HepG2 (cell line): ENCODE measurements at regions not wholly inside any gene's neighbourhood (a gene's known extent, or its start where the extent isn't known, plus 50 kb on each side); places are given as distances from the start of the nearest gene placed in this dataset.

ENCODE experiments used
- ATAC-seq: fragments of 200-7000 bp; cut with Tn5 transposase; 3 replicates; pipeline ENCODE4 v1.9.1; 2020; ENCODE audit warnings: mild to moderate bottlenecking, moderate library complexity
- BruUV-seq: library from RNA; stranded (reverse); fragments of 400-500 nt; replicated peaks from 2 replicates; lab custom pipeline; 2021; lab: Mats Ljungman, UMichigan
- CTCF ChIA-PET: fragments of 300-600 bp; formaldehyde crosslinking; extraction: SDS; loops from one replicate; lab custom pipeline; 2021; ENCODE audit warnings: low total read pairs, inconsistent platforms, low intra/inter-chr PET ratio; lab: Yijun Ruan, JAX
- POLR2A ChIA-PET: fragments of 350-600 bp; sonication (Branson Sonifier 250); formaldehyde crosslinking; loops from one replicate; lab custom pipeline; 2020; ENCODE audit warnings: antibody characterized with exemption, inconsistent platforms; lab: Yijun Ruan, JAX
- DNase-seq: peaks from one replicate; pipeline ENCODE4 v3.0.0-alpha.2; 2015; ENCODE audit warnings: low spot score
- FAIRE-seq: peaks from 3 replicates; lab custom pipeline; 2011; peaks lifted over from hg19 to GRCh38; lab: Jason Lieb, UNC
- H2AFZ ChIP-seq: one replicate; pipeline ENCODE4 v1.6.1; 2011; ENCODE audit warnings: low read length, inconsistent platforms
- H3K27ac ChIP-seq: fragments of 300-600 bp; 3 replicates; pipeline ENCODE4 v1.8.0; 2011; ENCODE audit warnings: mixed run types, mild to moderate bottlenecking, mixed read lengths, low read length, inconsistent platforms; ENCODE audit not compliant: insufficient read depth; ENCODE audit errors: extremely low read length
- H3K27me3 ChIP-seq, 2 experiments: fragments of 200-600 bp in 1 of 2; 2 replicates in 1 of 2; 3 replicates in 1 of 2; pipeline versions ENCODE4 v1.6.0 to v1.8.0; 2011; ENCODE audit warnings: low read length in 2 of 2, mild to moderate bottlenecking in 2 of 2, moderate library complexity in 2 of 2, inconsistent platforms in 1 of 2; ENCODE audit not compliant: insufficient read depth in 2 of 2, control insufficient read depth in 1 of 2
- H3K36me3 ChIP-seq, 2 experiments: fragments of 200-600 bp in 1 of 2; replicated peaks in 1 of 2; 2 replicates in 1 of 2; 3 replicates in 1 of 2; pipeline versions ENCODE4 v1.5.1 to v1.8.0; 2011; ENCODE audit warnings: low read length in 2 of 2, inconsistent platforms in 1 of 2; ENCODE audit not compliant: insufficient read depth in 2 of 2, control insufficient read depth in 1 of 2
- H3K4me1 ChIP-seq: 2 replicates; pipeline ENCODE4 v1.5.1; 2012; ENCODE audit warnings: low read length, inconsistent platforms; ENCODE audit not compliant: insufficient read depth
- H3K4me2 ChIP-seq: 2 replicates; pipeline ENCODE4 v1.6.0; 2011; ENCODE audit warnings: low read depth, low read length, inconsistent platforms
- H3K4me3 ChIP-seq, 3 experiments: fragments of 200-600 bp in 1 of 3; sonication (generic), shearing (Covaris generic) in 1 of 3; replicated peaks in 1 of 3; 2 replicates each; pipeline ENCODE4 v1.5.1; 2011 to 2016; ENCODE audit warnings: low read length in 3 of 3, inconsistent platforms in 2 of 3, low read depth in 2 of 3, mild to moderate bottlenecking in 2 of 3, control low read depth in 1 of 3, mixed read lengths in 1 of 3; ENCODE audit not compliant: insufficient read depth in 1 of 3
- H3K79me2 ChIP-seq: one replicate; pipeline ENCODE4 v1.6.1; 2011; ENCODE audit warnings: low read length, inconsistent platforms; ENCODE audit not compliant: insufficient read depth
- H3K9ac ChIP-seq: 2 replicates; pipeline ENCODE4 v1.6.0; 2011; ENCODE audit warnings: mild to moderate bottlenecking, low read depth, low read length, inconsistent platforms; ENCODE audit not compliant: insufficient read depth
- H3K9me3 ChIP-seq: 2 replicates; pipeline ENCODE4 v1.5.1; 2012; ENCODE audit warnings: mild to moderate bottlenecking, low read length
- H4K20me1 ChIP-seq: 2 replicates; pipeline ENCODE4 v1.6.0; 2011; ENCODE audit warnings: inconsistent platforms, mild to moderate bottlenecking, low read length, moderate library complexity; ENCODE audit not compliant: insufficient read depth
- ADNP ChIP-seq: sonication (generic); formaldehyde crosslinking; IDR thresholded peaks from 2 replicates; pipeline ENCODE4 v1.4.0; 2020; ENCODE audit warnings: missing genetic modification reagents
- ISL2 ChIP-seq: sonication (generic); formaldehyde crosslinking; IDR thresholded peaks from 2 replicates; pipeline ENCODE4 v1.5.0; 2020; ENCODE audit warnings: missing genetic modification reagents
- JUN ChIP-seq: sonication (generic); formaldehyde crosslinking; IDR thresholded peaks from 2 replicates; pipeline ENCODE4 v1.4.0; 2020; ENCODE audit warnings: mild to moderate bottlenecking, missing genetic modification reagents
- MYNN ChIP-seq: sonication (generic); formaldehyde crosslinking; IDR thresholded peaks from 2 replicates; pipeline ENCODE4 v1.4.0; 2020; ENCODE audit warnings: mild to moderate bottlenecking, low read depth, missing genetic modification reagents
- SCMH1 ChIP-seq: sonication (generic); formaldehyde crosslinking; IDR thresholded peaks from 2 replicates; pipeline ENCODE4 v1.9.0; 2021; ENCODE audit warnings: missing genetic modification reagents, mild to moderate bottlenecking, borderline replicate concordance
- ZC3H4 ChIP-seq: sonication (generic); formaldehyde crosslinking; IDR thresholded peaks from 2 replicates; pipeline ENCODE4 v1.4.0; 2020; ENCODE audit warnings: missing genetic modification reagents, borderline replicate concordance
- ZNF292 ChIP-seq: sonication (generic); formaldehyde crosslinking; IDR thresholded peaks from 2 replicates; pipeline ENCODE4 v1.8.1; 2022; ENCODE audit warnings: mild to moderate bottlenecking, low read depth, missing genetic modification reagents, borderline replicate concordance
- ZNF337 ChIP-seq: sonication (generic); formaldehyde crosslinking; IDR thresholded peaks from 2 replicates; pipeline ENCODE4 v1.5.1; 2020; ENCODE audit warnings: missing genetic modification reagents, low read depth, mild to moderate bottlenecking, borderline replicate concordance
- ZNF496 ChIP-seq: sonication (generic); formaldehyde crosslinking; IDR thresholded peaks from 2 replicates; pipeline ENCODE4 v1.8.1; 2023; ENCODE audit warnings: mild to moderate bottlenecking, moderate library complexity, missing genetic modification reagents; ENCODE audit not compliant: insufficient replicate concordance
- ZNF550 ChIP-seq: sonication (generic); formaldehyde crosslinking; IDR thresholded peaks from 2 replicates; pipeline ENCODE4 v1.4.0; 2020; ENCODE audit warnings: mild to moderate bottlenecking, missing genetic modification reagents, borderline replicate concordance
- ZNF678 ChIP-seq: sonication (generic); formaldehyde crosslinking; IDR thresholded peaks from 2 replicates; pipeline ENCODE4 v1.4.0; 2020; ENCODE audit warnings: mild to moderate bottlenecking, missing genetic modification reagents
- WGBS: methylation state at CpG from one replicate; pipeline ENCODE4 v1.1.6; 2017; ENCODE audit warnings: low lambda C conversion rate; 5-methylcytosine and 5-hydroxymethylcytosine counted together
- in situ Hi-C: cut with HindIII; loops from 2 replicates; pipeline ENCODE4 v1.10.0; 2017; ENCODE audit warnings: low pct_unique_long_range_greater_than_20kb; ENCODE audit not compliant: extremely low pct_ligation_motif_present
- intact Hi-C: fragments of 100-400 bp; cut with micrococcal nuclease; formaldehyde crosslinking; loops from one replicate; pipeline ENCODE4 v1.10.0; 2022; ENCODE audit not compliant: unreplicated experiment
- TF ChIP-seq, protein P1 (sequence below): IDR thresholded peaks from 2 replicates; pipeline ENCODE4 v1.6.1; 2016; ENCODE audit warnings: missing compliant biosample characterization, missing genetic modification reagents, borderline replicate concordance
- TF ChIP-seq, protein P2 (sequence below): sonication (generic); formaldehyde crosslinking; conservative IDR thresholded peaks from 2 replicates; pipeline ENCODE4 v1.8.0; 2022; ENCODE audit warnings: low read depth, missing genetic modification reagents
- TF ChIP-seq, protein P3 (sequence below): sonication (generic); formaldehyde crosslinking; IDR thresholded peaks from 2 replicates; pipeline ENCODE4 v1.4.0; 2020; ENCODE audit warnings: low read depth, mild to moderate bottlenecking, missing genetic modification reagents
- TF ChIP-seq, protein P4 (sequence below): sonication (generic); formaldehyde crosslinking; IDR thresholded peaks from 2 replicates; pipeline ENCODE4 v1.5.0; 2020; ENCODE audit warnings: missing genetic modification reagents, mild to moderate bottlenecking, borderline replicate concordance

DNA sequence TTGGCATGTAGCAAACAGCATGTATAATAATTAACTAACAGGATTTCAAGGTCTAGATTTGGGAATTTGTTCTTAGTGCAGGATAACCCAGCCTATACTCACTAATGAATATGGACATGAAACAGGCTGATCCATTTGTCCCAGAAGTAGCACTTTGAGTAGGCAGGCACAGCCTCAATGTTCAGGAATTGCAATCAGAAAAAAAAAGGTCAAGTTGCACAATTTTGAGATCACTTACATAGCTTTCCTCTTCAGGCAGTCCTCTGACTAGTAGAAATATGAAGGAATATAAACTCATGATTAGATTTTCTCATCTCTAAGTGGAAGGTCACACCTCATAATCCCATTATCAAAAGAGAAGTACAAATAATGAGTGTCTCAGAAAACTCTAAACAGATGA is 921.4 kb upstream of the CELF2 start:
- Histone ChIP-seq H3K9ac (no peak overlapping the region), H4K20me1 (no peaks in the 10 kb centered on the region), H3K4me2 (no peak overlapping the region), H3K4me3 (no peak overlapping the region), H3K9me3 (peaks cover 80% of the 10 kb centered on the region), H3K79me2 (no peaks in the 10 kb centered on the region), H3K27ac (no peak overlapping the region)
- BruUV-seq = no TSS peak
- DNase-seq (no peak), FAIRE-seq (no peak)
- TF ChIP-seq ZNF337 (CRISPR knock-in tag) = no peak
- no peak for TF ChIP-seq ZNF496
- TF ChIP-seq, all 625 proteins: peak for 0
- ChIA-PET POLR2A (no interaction called here), CTCF (no interaction called here)
- no peaks in the 10 kb centered on the region for H3K4me1 ChIP-seq
- H3K27me3 ChIP-seq = no peaks in the 10 kb centered on the region
- in situ Hi-C loops (no loop called here), intact Hi-C loops (no loop called here)
- ATAC-seq = no peak
- no peak overlapping the region for H2AFZ ChIP-seq
- no peaks in the 10 kb centered on the region for H3K36me3 ChIP-seq

DNA sequence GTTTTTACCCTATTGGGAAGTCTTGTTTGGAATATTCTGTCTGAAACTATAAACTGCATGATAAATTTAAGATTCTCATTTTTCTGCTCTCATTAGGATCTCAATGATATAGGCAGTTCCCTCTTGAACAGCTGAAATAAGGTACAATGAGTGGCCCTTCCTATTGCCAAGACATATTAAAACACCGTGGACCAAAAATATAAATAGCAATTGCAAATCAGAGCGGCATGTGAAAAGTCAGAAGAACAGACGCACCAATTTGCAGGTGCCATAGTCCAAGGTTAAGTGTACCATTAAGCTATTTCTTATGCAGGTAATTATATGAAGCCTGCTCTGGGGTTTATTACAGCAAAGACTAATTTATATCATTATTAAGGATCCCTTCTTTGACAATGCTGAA is 920.8 kb upstream of the CELF2 start:
- intact Hi-C loops = no loop called here
- FAIRE-seq = no peak
- Histone ChIP-seq H4K20me1 (no peaks in the 10 kb centered on the region), H3K4me1 (no peaks in the 10 kb centered on the region), H3K27ac (no peak overlapping the region), H3K79me2 (no peaks in the 10 kb centered on the region), H3K4me3 (no peak overlapping the region), H3K9me3 (peaks cover 83% of the 10 kb centered on the region), H3K9ac (no peak overlapping the region), H3K27me3 (no peaks in the 10 kb centered on the region), H2AFZ (no peak overlapping the region), H3K4me2 (no peak overlapping the region), H3K36me3 (no peaks in the 10 kb centered on the region)
- CTCF ChIA-PET = no interaction called here
- no peak for ATAC-seq
- DNase-seq = no peak
- in situ Hi-C loops = no loop called here
- POLR2A ChIA-PET = no interaction called here
- BruUV-seq = no TSS peak
- WGBS = 4% methylated on average over 3 of the region's 3 CpGs
- TF ChIP-seq ZNF292 (CRISPR knock-in tag) (no peak), ZNF550 (no peak), ZNF678 (no peak), MYNN (no peak), SCMH1 (no peak), ISL2 (CRISPR knock-in tag) (no peak), JUN (CRISPR knock-in tag) (no peak), ADNP (CRISPR knock-in tag) (no peak), ZC3H4 (CRISPR knock-in tag) (no peak)
- TF ChIP-seq, protein P1, sequence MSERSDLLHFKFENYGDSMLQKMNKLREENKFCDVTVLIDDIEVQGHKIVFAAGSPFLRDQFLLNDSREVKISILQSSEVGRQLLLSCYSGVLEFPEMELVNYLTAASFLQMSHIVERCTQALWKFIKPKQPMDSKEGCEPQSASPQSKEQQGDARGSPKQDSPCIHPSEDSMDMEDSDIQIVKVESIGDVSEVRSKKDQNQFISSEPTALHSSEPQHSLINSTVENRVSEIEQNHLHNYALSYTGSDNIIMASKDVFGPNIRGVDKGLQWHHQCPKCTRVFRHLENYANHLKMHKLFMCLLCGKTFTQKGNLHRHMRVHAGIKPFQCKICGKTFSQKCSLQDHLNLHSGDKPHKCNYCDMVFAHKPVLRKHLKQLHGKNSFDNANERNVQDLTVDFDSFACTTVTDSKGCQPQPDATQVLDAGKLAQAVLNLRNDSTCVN (CRISPR knock-in tag) = no peak
- TF ChIP-seq, protein P2, sequence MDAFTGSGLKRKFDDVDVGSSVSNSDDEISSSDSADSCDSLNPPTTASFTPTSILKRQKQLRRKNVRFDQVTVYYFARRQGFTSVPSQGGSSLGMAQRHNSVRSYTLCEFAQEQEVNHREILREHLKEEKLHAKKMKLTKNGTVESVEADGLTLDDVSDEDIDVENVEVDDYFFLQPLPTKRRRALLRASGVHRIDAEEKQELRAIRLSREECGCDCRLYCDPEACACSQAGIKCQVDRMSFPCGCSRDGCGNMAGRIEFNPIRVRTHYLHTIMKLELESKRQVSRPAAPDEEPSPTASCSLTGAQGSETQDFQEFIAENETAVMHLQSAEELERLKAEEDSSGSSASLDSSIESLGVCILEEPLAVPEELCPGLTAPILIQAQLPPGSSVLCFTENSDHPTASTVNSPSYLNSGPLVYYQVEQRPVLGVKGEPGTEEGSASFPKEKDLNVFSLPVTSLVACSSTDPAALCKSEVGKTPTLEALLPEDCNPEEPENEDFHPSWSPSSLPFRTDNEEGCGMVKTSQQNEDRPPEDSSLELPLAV (CRISPR knock-in tag) = no peak
- TF ChIP-seq, protein P3, sequence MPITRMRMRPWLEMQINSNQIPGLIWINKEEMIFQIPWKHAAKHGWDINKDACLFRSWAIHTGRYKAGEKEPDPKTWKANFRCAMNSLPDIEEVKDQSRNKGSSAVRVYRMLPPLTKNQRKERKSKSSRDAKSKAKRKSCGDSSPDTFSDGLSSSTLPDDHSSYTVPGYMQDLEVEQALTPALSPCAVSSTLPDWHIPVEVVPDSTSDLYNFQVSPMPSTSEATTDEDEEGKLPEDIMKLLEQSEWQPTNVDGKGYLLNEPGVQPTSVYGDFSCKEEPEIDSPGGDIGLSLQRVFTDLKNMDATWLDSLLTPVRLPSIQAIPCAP = no peak
- TF ChIP-seq, protein P4, sequence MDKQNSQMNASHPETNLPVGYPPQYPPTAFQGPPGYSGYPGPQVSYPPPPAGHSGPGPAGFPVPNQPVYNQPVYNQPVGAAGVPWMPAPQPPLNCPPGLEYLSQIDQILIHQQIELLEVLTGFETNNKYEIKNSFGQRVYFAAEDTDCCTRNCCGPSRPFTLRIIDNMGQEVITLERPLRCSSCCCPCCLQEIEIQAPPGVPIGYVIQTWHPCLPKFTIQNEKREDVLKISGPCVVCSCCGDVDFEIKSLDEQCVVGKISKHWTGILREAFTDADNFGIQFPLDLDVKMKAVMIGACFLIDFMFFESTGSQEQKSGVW (CRISPR knock-in tag) = no peak
